Islet precursor cell (in vitro differentiated cells): ENCODE measurements at regions not wholly inside any gene's neighbourhood (a gene's known extent, or its start where the extent isn't known, plus 50 kb on each side); places are given as distances from the start of the nearest gene placed in this dataset.

Experiments used
- DNase-seq: peaks from one replicate; pipeline ENCODE4 v3.0.0-alpha.2; 2018

- no peak for DNase-seq
These were observed 276.1 kb downstream of the INSC start for GRCh38 chr11:15390857-15391256.

- DNase-seq: no peak
These were observed 282.1 kb downstream of the INSC start for GRCh38 chr11:15396778-15397177.

- peak; percentile 66 for DNase-seq
These were observed 292.2 kb downstream of the INSC start for GRCh38 chr11:15406851-15407351.

- no peak for DNase-seq
These were observed 297.3 kb downstream of the INSC start for GRCh38 chr11:15412054-15412453.

GRCh38 chr11:15418921-15419320 is 304.2 kb downstream of the INSC start:
- no peak for DNase-seq

GRCh38 chr11:15419696-15420095 is 305.0 kb downstream of the INSC start:
- no peak for DNase-seq

GRCh38 chr11:15430381-15430780 is 315.7 kb downstream of the INSC start:
- DNase-seq: no peak

GRCh38 chr11:15434529-15434928 is 319.8 kb downstream of the INSC start:
- no peak for DNase-seq

- no peak for DNase-seq
These were observed 331.6 kb downstream of the INSC start for GRCh38 chr11:15446315-15446714.

GRCh38 chr11:15446929-15447328 is 332.2 kb downstream of the INSC start:
- no peak for DNase-seq

- no peak for DNase-seq
These were observed 337.0 kb downstream of the INSC start for GRCh38 chr11:15451713-15452112.

- no peak for DNase-seq
These were observed 338.6 kb downstream of the INSC start for GRCh38 chr11:15453211-15453765.

- no peak for DNase-seq
These were observed 353.7 kb downstream of the INSC start for GRCh38 chr11:15468466-15468865.

- no peak for DNase-seq
These were observed 356.5 kb downstream of the INSC start for GRCh38 chr11:15471048-15471894.

GRCh38 chr11:15471895-15472799 is 357.4 kb downstream of the INSC start:
- DNase-seq: peak; percentile 79

GRCh38 chr11:15473954-15474837 is 359.5 kb downstream of the INSC start:
- DNase-seq: no peak

GRCh38 chr11:15476371-15476917 is 361.7 kb downstream of the INSC start:
- no peak for DNase-seq

- DNase-seq: no peak
These were observed 367.1 kb downstream of the INSC start for GRCh38 chr11:15481871-15482270.

GRCh38 chr11:15483205-15483604 is 368.5 kb downstream of the INSC start:
- DNase-seq: no peak

GRCh38 chr11:15484398-15484797 is 369.7 kb downstream of the INSC start:
- no peak for DNase-seq

GRCh38 chr11:15485432-15485831 is 370.7 kb downstream of the INSC start:
- no peak for DNase-seq

- no peak for DNase-seq
These were observed 374.6 kb downstream of the INSC start for GRCh38 chr11:15489281-15489680.
